GM11168 (cell line): ENCODE measurements at regions not wholly inside any gene's neighbourhood (a gene's known extent, or its start where the extent isn't known, plus 50 kb on each side); places are given as distances from the start of the nearest gene placed in this dataset.

Source experiments
- in situ Hi-C: fragments of 300-500 bp; cut with MboI; formaldehyde crosslinking; loops from one replicate; pipeline ENCODE4 v1.12.0; 2022; ENCODE audit warnings: low sequenced_read_pairs; ENCODE audit not compliant: unreplicated experiment

- in situ Hi-C loops, result no loop called here
These were observed 379.5 kb upstream of the KLHL29 start for GRCh38 chr2:23005469-23005868.

- in situ Hi-C loops, result no loop called here
These were observed 377.2 kb upstream of the KLHL29 start for GRCh38 chr2:23007631-23008235.

- in situ Hi-C loops, result no loop called here
These were observed 376.5 kb upstream of the KLHL29 start for GRCh38 chr2:23008440-23008839.

- in situ Hi-C loops, result no loop called here
These were observed 376.0 kb upstream of the KLHL29 start for GRCh38 chr2:23008951-23009350.

- in situ Hi-C loops, result no loop called here
These were observed 375.3 kb upstream of the KLHL29 start for GRCh38 chr2:23009545-23010149.

- in situ Hi-C loops, result no loop called here
These were observed 372.5 kb upstream of the KLHL29 start for GRCh38 chr2:23012499-23012898.

- in situ Hi-C loops, result no loop called here
These were observed 369.3 kb upstream of the KLHL29 start for GRCh38 chr2:23015651-23016200.

GRCh38 chr2:23019476-23019875 lies 365.5 kb upstream of the KLHL29 start:
- in situ Hi-C loops, result no loop called here

- in situ Hi-C loops, result no loop called here
These were observed 364.3 kb upstream of the KLHL29 start for GRCh38 chr2:23020659-23021058.

- in situ Hi-C loops, result no loop called here
These were observed 363.5 kb upstream of the KLHL29 start for GRCh38 chr2:23021311-23022120.

- in situ Hi-C loops, result no loop called here
These were observed 361.3 kb upstream of the KLHL29 start for GRCh38 chr2:23023722-23024121.

- in situ Hi-C loops, result no loop called here
These were observed 358.3 kb upstream of the KLHL29 start for GRCh38 chr2:23026671-23027070.

- in situ Hi-C loops, result no loop called here
These were observed 357.6 kb upstream of the KLHL29 start for GRCh38 chr2:23027396-23027795.

- in situ Hi-C loops, result no loop called here
These were observed 356.9 kb upstream of the KLHL29 start for GRCh38 chr2:23028106-23028505.

GRCh38 chr2:23029111-23029510 lies 355.9 kb upstream of the KLHL29 start:
- in situ Hi-C loops, result no loop called here

- in situ Hi-C loops, result no loop called here
These were observed 355.0 kb upstream of the KLHL29 start for GRCh38 chr2:23029951-23030350.

GRCh38 chr2:23034996-23035395 lies 350.0 kb upstream of the KLHL29 start:
- in situ Hi-C loops, result no loop called here

GRCh38 chr2:23036629-23037028 lies 348.4 kb upstream of the KLHL29 start:
- in situ Hi-C loops, result no loop called here

GRCh38 chr2:23037596-23037995 lies 347.4 kb upstream of the KLHL29 start:
- in situ Hi-C loops, result no loop called here

- in situ Hi-C loops, result no loop called here
These were observed 343.5 kb upstream of the KLHL29 start for GRCh38 chr2:23041443-23041842.

GRCh38 chr2:23042216-23042906 lies 342.6 kb upstream of the KLHL29 start:
- in situ Hi-C loops, result no loop called here
